Smooth muscle cell (in vitro differentiated cells): ENCODE measurements at regions not wholly inside any gene's neighbourhood (a gene's known extent, or its start where the extent isn't known, plus 50 kb on each side); places are given as distances from the start of the nearest gene placed in this dataset.

Source experiments
- DNase-seq: peaks from one replicate; lab custom pipeline; 2025; ENCODE audit not compliant: unreplicated experiment; lab: John Stamatoyannopoulos, UW
- H2AFZ ChIP-seq: fragments of 200-600 bp; sonication (generic); 2 replicates; pipeline ENCODE4 v1.6.0; 2016; ENCODE audit warnings: antibody characterized with exemption, low read depth, mild to moderate bottlenecking
- H3F3A ChIP-seq: fragments of 200-600 bp; sonication (generic); 2 replicates; pipeline ENCODE4 v1.6.0; 2017; ENCODE audit warnings: antibody characterized with exemption, low read depth
- H3K27ac ChIP-seq: fragments of 200-600 bp; sonication (generic); 2 replicates; pipeline ENCODE4 v1.5.1; 2016; ENCODE audit warnings: low read depth, mild to moderate bottlenecking
- H3K27me3 ChIP-seq: fragments of 200-600 bp; sonication (generic); 2 replicates; pipeline ENCODE4 v1.6.1; 2016; ENCODE audit warnings: low read depth, mild to moderate bottlenecking
- H3K36me3 ChIP-seq: fragments of 200-600 bp; sonication (generic); 2 replicates; pipeline ENCODE4 v1.5.1; 2016; ENCODE audit warnings: low read depth
- H3K4me1 ChIP-seq: fragments of 200-600 bp; sonication (generic); 2 replicates; pipeline ENCODE4 v1.5.1; 2016; ENCODE audit warnings: low read depth
- H3K4me2 ChIP-seq: fragments of 200-600 bp; sonication (generic); 2 replicates; pipeline ENCODE4 v1.6.0; 2016; ENCODE audit warnings: mild to moderate bottlenecking
- H3K4me3 ChIP-seq: fragments of 200-600 bp; sonication (generic); 2 replicates; pipeline ENCODE4 v1.5.1; 2016; ENCODE audit warnings: mild to moderate bottlenecking
- H3K79me2 ChIP-seq: fragments of 200-600 bp; sonication (generic); 2 replicates; pipeline ENCODE4 v1.6.0; 2016; ENCODE audit warnings: low read depth, mild to moderate bottlenecking
- H3K9ac ChIP-seq: fragments of 200-600 bp; sonication (generic); 2 replicates; pipeline ENCODE4 v1.6.0; 2016; ENCODE audit warnings: low read depth
- H3K9me3 ChIP-seq: fragments of 200-600 bp; sonication (generic); replicated peaks from 2 replicates; pipeline ENCODE4 v1.5.1; 2016; ENCODE audit warnings: low read depth
- H4K20me1 ChIP-seq: fragments of 200-600 bp; sonication (generic); 2 replicates; pipeline ENCODE4 v1.6.0; 2016; ENCODE audit warnings: low read depth
- CTCF ChIP-seq: fragments of 200-600 bp; sonication (generic); IDR thresholded peaks from 2 replicates; pipeline ENCODE4 v1.5.1; 2017; ENCODE audit warnings: borderline replicate concordance, mild to moderate bottlenecking, antibody characterized with exemption; ENCODE audit not compliant: insufficient read depth, poor library complexity, severe bottlenecking
- WGBS: methylation state at CpG from one replicate; pipeline ENCODE4 v1.1.7; 2016; ENCODE audit warnings: low lambda C conversion rate; 5-methylcytosine and 5-hydroxymethylcytosine counted together

- Histone ChIP-seq H3K79me2 (no peaks in the 10 kb centered on the region), H3F3A (no peaks in the 10 kb centered on the region), H4K20me1 (no peaks in the 10 kb centered on the region), H3K36me3 (no peaks in the 10 kb centered on the region), H3K4me3 (no peak overlapping the region), H3K9me3 (no peaks in the 10 kb centered on the region), H2AFZ (no peak overlapping the region), H3K4me1 (no peaks in the 10 kb centered on the region), H3K27me3 (no peaks in the 10 kb centered on the region), H3K27ac (no peak overlapping the region), H3K4me2 (no peak overlapping the region), H3K9ac (no peak overlapping the region)
- TF ChIP-seq CTCF, result no peak
- 54% methylated on average over 3 of the region's 3 CpGs for WGBS
- no peak for DNase-seq
Observed at GRCh38 chr17:22490399-22490798, 798.1 kb downstream of the KCNJ18 start.

DNA sequence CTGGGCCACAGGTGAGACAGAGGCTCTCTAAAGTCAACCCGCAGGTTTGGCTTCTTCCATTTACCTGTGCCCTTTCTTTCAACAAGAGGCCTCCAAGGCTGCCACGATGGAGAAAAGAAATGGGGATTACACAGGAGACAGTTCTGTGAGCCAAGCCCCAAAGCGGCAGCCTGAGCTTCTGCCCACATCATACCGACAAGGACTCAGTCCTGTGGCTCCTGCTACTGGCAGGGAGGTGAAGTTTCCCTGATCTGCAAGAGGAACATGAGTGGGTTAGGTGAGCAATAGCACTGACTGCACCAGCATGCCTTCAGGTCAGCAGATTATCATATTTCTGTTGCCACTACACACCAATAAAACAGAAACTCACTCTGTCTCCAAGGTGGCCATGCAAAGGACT, 800.0 kb downstream of the KCNJ18 start:
- Histone ChIP-seq H3K4me2 (no peak overlapping the region), H3K9ac (no peak overlapping the region), H3K27me3 (no peaks in the 10 kb centered on the region), H4K20me1 (no peaks in the 10 kb centered on the region), H3K79me2 (no peaks in the 10 kb centered on the region), H3K27ac (no peak overlapping the region), H2AFZ (no peak overlapping the region), H3K9me3 (no peaks in the 10 kb centered on the region), H3F3A (no peaks in the 10 kb centered on the region), H3K4me1 (no peaks in the 10 kb centered on the region), H3K36me3 (no peaks in the 10 kb centered on the region), H3K4me3 (no peak overlapping the region)
- no peak for DNase-seq
- 67% methylated on average over 4 of the region's 4 CpGs for WGBS
- TF ChIP-seq CTCF, result no peak

GRCh38 chr17:22496450-22496849, 804.1 kb downstream of the KCNJ18 start:
- Histone ChIP-seq H3K36me3 (no peaks in the 10 kb centered on the region), H3K27me3 (no peaks in the 10 kb centered on the region), H3K4me2 (no peak overlapping the region), H4K20me1 (no peaks in the 10 kb centered on the region), H3K27ac (no peak overlapping the region), H3K4me1 (no peaks in the 10 kb centered on the region), H3K79me2 (no peaks in the 10 kb centered on the region), H3K9ac (no peak overlapping the region), H3K9me3 (no peaks in the 10 kb centered on the region), H3K4me3 (no peak overlapping the region), H2AFZ (no peak overlapping the region), H3F3A (no peaks in the 10 kb centered on the region)
- WGBS, result 83% methylated on average over 5 of the region's 5 CpGs
- TF ChIP-seq CTCF, result no peak
- DNase-seq, result no peak

DNA sequence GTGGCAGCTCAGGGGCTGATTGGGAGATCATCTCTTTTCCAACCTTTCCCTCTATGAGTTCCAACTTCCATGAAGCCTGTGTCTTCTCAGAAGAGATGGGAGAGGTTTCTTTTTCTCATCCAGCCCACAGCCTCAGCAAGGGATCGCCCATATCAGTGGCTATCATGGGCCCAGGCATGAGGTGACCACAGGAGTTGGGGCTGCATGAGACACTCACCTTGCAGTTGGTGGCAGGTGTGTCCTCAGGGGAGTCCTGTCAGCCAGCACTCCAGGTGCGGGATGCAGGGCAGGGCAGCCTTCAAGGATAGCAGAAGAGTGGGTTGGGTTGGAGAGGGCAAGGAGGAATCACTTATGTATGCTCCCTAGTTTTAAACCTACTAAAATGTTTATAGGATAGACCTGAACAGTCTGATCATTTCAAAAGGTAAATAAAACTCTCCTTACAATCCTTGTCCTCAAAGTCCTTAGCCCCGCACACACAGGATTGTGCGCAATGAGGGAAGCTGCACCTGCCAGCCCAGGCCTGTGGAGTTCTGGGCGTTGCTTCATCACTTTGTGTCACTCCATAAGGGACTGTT, 811.1 kb downstream of the KCNJ18 start:
- Histone ChIP-seq H3K4me1 (no peaks in the 10 kb centered on the region), H3K9me3 (peaks cover 1% of the 10 kb centered on the region), H2AFZ (no peak overlapping the region), H3K79me2 (no peaks in the 10 kb centered on the region), H3K4me2 (no peak overlapping the region), H3K4me3 (no peak overlapping the region), H3K9ac (no peak overlapping the region), H3K27me3 (no peaks in the 10 kb centered on the region), H3K27ac (no peak overlapping the region), H4K20me1 (no peaks in the 10 kb centered on the region), H3F3A (no peaks in the 10 kb centered on the region), H3K36me3 (no peaks in the 10 kb centered on the region)
- DNase-seq, result no peak
- no peak for TF ChIP-seq CTCF
- 80% methylated on average over 5 of the region's 5 CpGs for WGBS
